ENCODE measurements at regions not wholly inside any gene's neighbourhood (a gene's known extent, or its start where the extent isn't known, plus 50 kb on each side); places are given as distances from the start of the nearest gene placed in this dataset.

DNA sequence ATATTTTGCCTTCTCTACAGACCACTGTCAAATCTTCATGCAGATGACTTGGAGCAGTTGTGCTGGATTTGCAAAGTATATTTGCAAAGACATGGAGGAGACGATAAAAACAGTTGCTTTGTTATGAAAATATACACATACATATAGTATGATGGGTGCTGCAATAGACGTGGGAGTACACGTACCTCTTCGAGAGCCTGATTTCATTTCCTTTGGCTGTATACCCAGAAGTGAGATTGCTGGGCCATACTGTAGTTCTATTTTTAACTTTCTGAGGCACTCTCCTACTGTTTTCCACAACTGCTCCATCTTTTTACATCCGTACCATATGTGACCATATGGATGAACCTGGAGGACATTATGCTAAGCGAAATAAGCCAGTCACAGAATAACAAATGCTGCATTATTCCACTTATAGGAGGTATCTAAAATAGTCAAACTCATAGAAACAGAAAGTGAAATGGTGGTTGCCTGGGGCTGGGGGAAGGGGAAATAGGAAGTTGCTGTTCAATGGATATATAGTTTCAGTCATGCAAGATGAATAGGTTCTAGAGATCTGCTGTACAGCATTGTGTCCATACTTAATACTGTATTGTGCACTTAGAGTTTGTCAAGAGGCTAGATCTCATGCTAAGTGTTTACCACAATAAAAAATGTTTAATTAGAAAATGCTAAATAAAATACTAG is 223.8 kb downstream of the HAO1 start:
- TF ChIP-seq, protein P1, sequence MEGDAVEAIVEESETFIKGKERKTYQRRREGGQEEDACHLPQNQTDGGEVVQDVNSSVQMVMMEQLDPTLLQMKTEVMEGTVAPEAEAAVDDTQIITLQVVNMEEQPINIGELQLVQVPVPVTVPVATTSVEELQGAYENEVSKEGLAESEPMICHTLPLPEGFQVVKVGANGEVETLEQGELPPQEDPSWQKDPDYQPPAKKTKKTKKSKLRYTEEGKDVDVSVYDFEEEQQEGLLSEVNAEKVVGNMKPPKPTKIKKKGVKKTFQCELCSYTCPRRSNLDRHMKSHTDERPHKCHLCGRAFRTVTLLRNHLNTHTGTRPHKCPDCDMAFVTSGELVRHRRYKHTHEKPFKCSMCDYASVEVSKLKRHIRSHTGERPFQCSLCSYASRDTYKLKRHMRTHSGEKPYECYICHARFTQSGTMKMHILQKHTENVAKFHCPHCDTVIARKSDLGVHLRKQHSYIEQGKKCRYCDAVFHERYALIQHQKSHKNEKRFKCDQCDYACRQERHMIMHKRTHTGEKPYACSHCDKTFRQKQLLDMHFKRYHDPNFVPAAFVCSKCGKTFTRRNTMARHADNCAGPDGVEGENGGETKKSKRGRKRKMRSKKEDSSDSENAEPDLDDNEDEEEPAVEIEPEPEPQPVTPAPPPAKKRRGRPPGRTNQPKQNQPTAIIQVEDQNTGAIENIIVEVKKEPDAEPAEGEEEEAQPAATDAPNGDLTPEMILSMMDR (IDR thresholded peaks at IDR 0.05; ENCODE audit: low read length): no peak
- TF ChIP-seq EZH2phosphoT487 (IDR thresholded peaks at IDR 0.05; ENCODE audit: low read length) (no peak), EZH2 (optimal IDR thresholded peaks at IDR 0.05; ENCODE audit: low read depth, low read length) (no peak)
